MV-4-11 (cell line): ENCODE measurements at regions not wholly inside any gene's neighbourhood (a gene's known extent, or its start where the extent isn't known, plus 50 kb on each side); places are given as distances from the start of the nearest gene placed in this dataset.
"Not testable (repeated sequence)": the region's sequence is repeated elsewhere in the genome, so short reads cannot be mapped to it uniquely, and the experiment has no call there.

Experiments
- DNase-seq: peaks from one replicate; lab custom pipeline; 2025; lab: John Stamatoyannopoulos, UW

- DNase-seq: no peak
Observed at GRCh38 chr7:23887660-23888059, 177.6 kb downstream of the STK31 start.

GRCh38 chr7:23888958-23889357, 178.9 kb downstream of the STK31 start:
- DNase-seq: no peak

DNA sequence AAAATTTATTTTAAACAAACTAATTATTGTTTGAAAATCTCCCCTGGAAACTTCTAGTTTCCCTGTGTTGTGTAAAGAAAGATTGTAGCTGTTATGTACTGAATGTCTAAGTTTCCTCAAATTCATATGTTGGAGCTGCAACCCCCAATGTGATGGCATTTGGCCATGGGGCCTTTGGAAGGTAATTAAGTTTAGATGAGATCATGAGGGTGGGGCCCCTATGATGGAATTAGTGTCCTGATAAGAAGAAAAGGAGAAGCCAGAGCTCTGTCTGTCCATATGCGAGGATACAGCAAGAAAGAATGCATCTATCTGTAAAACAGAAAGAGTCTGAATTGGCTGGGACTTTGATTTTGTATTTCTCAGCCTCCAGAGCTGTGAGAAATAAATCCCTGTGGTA, 179.5 kb downstream of the STK31 start:
- DNase-seq: no peak

GRCh38 chr7:23892019-23892418, 182.0 kb downstream of the STK31 start:
- no peak for DNase-seq

DNA sequence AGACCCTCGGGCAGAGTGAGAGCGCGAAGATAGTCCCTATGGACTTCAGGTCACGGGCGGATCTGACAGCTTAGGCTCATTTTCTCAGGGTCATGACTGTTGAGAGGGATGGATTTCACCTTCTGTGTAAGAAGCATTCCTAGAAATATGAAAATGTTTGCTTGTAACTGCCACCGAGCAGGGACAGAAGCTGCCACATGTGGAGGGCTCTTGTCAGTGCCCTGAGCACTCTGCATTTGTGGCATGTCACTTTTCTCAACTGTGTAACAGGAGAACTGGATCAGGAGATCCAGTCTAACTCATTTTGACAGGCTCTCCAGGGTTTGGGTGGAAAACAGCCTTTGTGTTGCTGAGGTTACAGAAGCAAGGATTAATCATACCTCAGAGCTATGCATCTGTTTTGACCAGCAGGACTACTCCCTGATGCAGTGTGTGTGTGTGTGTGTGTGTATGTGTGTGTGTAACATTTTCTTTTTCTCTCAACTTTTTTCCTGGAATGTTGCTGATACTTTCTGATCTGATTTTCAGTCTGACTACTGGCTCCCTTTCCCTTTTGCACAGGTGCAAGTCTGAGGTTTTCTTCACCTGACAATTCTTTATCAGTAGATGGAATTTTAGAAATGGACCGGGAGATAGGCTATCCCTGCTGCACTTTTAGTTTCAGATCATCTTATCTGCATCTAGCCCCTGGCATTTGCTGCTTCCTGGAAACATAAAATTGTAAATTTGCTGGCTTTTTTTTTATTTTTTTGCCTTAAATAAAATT, 183.3 kb downstream of the STK31 start:
- no peak for DNase-seq

DNA sequence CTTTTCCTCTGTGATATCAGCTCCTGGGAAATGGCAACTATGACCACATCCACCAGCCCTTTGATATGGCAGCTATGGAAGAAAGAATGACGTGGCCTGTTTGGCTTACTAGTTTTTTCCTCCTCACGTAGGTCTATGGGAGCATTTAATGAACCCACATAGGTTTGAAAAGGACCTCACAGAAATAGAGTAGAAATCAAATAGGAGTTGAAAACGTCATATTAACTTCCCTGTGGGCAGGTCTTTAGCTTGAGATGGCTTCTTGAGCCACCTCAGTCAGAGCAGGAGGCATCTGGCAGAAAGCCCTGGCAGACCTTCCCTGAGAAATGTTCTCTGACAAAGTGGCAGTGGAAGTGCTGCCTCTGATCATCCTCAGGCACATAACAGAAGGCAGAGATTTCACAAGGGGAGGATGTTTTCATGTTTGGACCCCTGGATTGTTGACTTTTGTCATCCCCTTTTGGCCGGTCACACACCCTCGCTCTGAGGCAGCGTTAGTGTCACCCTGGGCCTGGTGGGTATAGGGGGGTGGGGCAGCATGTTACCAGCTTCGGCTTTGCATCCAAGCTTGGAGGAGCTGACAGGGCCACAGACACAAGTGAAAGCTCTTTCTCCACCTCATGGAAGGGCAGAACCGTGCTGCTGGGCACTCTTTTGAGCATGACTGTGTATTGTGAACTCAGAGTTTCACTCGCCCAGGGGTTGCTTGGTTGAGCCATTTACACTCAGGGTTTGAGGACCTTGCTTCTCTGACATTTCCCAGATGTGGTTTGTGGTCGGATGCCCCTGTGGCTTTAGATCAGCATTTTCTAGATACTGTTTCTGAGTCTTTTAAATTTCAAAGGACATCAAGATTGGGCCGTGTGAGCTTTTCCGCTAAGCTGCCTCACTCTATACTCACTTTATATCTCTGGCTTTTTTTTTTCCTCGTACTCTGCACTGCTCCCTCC, 184.2 kb downstream of the STK31 start:
- peak; percentile 83 for DNase-seq

DNA sequence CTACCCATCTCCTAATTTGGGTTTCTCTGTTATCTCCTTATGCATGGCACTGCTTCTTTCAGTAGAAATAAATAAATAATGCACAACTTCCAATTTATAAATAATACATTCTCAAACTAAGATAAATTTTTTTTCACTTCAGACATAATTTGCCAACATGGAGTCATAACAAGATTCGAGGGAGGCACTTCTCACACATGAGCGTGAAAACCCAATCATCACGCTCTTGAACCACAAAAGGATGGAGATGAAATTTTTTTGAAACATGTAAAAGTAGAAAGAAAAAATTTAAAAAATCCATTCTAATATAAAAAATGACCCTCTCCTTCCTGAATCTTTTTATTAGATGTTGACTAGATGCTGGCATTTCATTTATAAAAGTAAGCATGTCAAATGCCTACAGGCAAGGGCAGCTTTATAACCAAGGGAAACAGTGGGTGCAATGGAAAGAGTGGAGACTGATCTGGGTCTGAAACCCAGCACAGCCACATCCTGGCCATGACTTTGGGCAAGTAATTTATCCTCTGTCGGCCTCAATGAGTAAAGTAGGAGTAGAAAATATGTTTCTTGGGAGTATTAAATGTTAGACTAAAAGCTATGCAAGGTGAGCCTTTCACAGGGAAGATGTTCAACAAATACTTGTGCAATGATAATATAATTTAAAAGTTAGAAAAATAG, 185.0 kb downstream of the STK31 start:
- no peak for DNase-seq

GRCh38 chr7:23895666-23896096, 185.7 kb downstream of the STK31 start:
- DNase-seq: no peak

DNA sequence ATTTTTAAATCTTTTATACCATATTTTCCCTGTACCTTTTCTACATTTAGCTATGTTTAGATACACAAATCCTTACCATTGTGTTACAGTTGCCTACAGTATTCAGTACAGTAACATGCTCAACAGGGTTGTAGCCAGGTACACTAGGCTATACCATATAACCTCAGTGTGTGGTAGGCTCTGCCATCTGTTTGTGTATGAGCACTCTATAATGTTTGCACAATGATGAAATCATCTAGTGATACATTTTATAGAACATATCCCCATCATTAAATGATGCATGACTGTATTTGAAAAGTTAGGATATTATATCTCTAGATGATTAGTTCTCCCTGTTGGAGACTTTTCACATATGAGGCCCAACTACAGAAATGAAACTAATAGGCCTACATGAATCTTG, 188.6 kb downstream of the STK31 start:
- DNase-seq: no peak

- not testable (repeated sequence) for DNase-seq
Observed at GRCh38 chr7:23904901-23905300, 194.9 kb downstream of the STK31 start.

- no peak for DNase-seq
Observed at GRCh38 chr7:23907012-23907411, 197.0 kb downstream of the STK31 start.

GRCh38 chr7:23909426-23909825, 199.4 kb downstream of the STK31 start:
- DNase-seq: no peak

DNA sequence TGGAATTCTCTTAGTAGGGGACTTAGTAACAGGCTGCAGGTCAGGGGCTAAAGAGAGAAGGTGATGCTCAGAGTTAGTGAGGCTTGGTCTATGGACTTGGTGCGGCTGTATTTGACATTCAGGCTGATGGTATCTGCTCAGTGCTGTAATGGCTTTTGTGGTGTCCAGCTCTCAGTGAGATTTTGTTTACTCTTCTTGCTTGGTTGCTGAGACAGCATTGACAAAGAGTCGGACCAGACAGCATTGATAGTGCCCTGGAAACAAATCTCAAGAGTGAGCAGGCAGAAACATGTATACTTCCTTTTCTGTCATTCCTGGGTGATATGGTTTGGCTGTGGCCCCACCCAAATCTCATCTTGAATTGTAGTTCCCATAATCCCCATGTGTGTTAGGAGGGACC, 202.0 kb downstream of the STK31 start:
- no peak for DNase-seq

- DNase-seq: no peak
Observed at GRCh38 chr7:23913016-23913415, 203.0 kb downstream of the STK31 start.

GRCh38 chr7:23915236-23915635, 205.2 kb downstream of the STK31 start:
- DNase-seq: no peak

DNA sequence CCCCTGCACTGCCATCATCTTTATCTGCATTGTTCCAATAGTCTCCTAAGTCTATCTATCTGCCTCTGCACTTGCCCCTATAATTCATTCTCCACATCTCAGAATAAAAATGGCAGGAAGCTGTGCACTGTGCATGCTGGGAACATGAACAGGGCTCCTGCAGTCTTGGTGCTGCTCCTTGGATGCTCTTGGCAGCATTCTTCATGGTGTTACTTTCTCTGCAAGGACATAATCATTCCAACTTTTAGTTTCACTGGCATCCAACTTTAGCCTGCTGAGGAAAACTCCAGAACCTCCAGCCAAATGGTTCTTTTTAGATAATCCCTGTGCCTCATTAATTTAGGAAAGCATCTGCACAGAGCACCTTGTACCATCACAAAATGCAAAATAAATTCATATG, 208.3 kb downstream of the STK31 start:
- DNase-seq: no peak

DNA sequence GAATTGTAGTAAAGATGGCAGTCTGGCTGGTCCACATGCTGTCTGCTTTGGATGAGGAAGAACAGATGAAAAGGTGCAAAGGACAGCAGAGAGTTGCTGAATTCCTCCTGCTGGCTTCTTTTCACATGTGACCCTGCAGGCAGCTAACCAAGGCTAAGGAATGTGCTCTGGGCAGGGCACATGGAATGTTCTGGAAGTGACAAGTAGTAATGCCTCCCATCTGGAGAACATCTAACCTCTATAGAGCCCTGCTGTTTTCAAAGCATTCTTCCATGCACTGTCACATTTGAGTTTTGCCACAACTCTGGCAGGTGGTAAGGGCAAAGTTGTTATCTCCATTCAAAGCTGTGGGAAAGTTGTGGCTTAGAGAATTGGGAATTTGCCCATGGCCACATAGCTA, 208.8 kb downstream of the STK31 start:
- DNase-seq: no peak

DNA sequence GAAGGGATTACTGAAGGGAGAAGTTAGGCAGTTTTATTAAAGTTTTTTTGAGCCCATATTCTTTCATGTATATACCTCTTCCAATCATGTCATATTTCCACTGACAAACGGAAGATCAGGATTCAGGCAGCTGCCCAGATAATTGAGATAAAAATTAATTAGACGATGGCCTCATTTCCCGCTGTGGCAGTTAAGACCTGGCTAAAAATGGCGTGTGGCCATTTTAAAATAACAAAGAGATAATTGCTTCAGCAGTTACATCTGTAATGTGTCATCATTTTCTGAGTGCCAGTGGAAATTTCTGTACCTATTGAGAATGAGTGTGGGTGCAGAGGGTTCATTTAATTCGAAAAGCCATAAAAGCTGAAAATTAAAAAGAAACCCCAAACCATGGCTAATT, 215.1 kb downstream of the STK31 start:
- DNase-seq: no peak

DNA sequence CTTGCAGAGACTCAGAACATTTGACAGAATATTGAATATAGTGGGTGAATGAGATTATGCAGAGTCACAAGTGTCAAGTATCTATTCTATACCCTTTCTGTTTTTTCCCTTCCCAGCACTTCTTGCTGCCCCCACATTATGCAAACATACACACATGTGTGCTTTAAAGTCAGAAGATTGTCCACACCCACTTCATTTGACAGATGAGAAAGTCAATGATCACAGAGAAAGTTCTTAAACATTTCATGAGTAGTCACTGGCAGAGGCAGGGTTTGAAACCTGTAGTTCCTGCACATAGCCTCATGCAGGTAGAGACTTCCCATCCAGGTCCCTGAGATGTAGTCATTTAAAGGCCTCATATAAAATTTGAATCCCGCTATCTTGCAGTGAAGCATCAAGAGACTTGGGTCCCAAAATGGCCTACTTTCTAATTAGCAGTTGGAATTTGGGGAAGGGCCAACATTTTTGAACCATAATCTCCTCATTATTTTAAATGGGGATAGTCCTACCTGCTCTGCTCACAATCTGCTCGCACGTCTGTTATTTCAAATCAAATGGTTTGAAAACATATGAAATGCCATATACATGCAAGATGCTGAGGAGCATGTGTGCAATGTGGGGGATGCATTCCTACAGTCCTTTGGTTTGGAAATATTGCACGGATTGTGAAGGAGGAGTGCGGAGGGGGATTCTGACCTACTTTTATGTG, 217.8 kb downstream of the STK31 start:
- DNase-seq: no peak

DNA sequence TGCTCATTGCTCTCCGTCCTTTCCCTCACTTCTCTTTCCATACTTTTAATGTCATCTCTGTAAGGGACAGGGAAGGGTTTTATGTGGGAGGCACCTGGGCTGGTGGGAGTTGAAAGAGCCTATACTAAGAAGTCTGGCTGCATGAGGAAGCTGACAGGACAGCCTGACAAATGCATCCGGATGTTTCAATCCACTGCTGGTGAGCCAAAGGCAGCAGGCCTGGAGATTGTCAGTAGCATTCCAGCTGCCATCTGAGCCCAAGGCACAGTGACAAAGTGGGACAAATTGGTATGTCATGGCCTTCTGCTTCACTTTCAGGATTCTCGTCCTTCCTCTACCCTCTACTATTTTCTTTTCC, 218.4 kb downstream of the STK31 start:
- no peak for DNase-seq

DNA sequence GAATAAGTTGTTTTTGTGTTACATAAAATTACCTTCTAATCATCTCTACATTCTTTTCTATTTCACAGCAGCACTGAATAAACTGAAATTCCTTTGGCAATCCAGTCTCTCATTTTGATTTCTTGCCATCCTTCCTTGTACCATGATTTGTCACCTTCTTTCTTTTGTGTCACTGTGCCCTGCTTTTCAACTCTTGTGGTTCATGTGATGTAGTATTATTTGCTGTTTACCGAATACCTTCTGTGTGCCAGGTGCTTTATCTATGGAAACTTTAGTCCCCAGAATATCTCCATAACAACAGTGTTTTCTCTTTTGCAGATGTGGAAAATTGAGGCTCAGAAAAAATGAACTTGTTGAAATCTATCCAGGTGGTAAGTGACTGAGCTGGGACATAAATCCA, 220.3 kb downstream of the STK31 start:
- no peak for DNase-seq

GRCh38 chr7:23931633-23932032, 221.6 kb downstream of the STK31 start:
- DNase-seq: no peak
